Activated B cell treated with CpG ODN at 0.5 μM for 24 hours (primary cell): ENCODE measurements at regions not wholly inside any gene's neighbourhood (a gene's known extent, or its start where the extent isn't known, plus 50 kb on each side); places are given as distances from the start of the nearest gene placed in this dataset.

Experiments
- ATAC-seq: fragments of 200-7000 bp; cut with Tn5 transposase; one replicate; pipeline ENCODE4 v1.10.0; 2021; ENCODE audit warnings: low read depth, mild to moderate bottlenecking, moderate library complexity
- CTCF ChIA-PET: fragments of 350-600 bp; sonication (Branson Sonifier 250); formaldehyde crosslinking; loops from one replicate; lab custom pipeline; 2021; ENCODE audit warnings: antibody characterized with exemption; lab: Charles Lee
- POLR2A ChIA-PET: fragments of 350-600 bp; sonication (Branson Sonifier 250); formaldehyde crosslinking; loops from one replicate; lab custom pipeline; 2021; ENCODE audit warnings: antibody characterized with exemption; lab: Charles Lee
- DNase-seq: peaks from one replicate; pipeline ENCODE4 v3.0.0; 2022
- H3K27ac Mint-ChIP-seq: one replicate; pipeline ENCODE4 v1.8.0; 2020; ENCODE audit warnings: mixed read lengths
- H3K27me3 Mint-ChIP-seq: one replicate; pipeline ENCODE4 v1.8.0; 2021; ENCODE audit warnings: mixed read lengths
- H3K36me3 Mint-ChIP-seq: one replicate; pipeline ENCODE4 v1.8.0; 2021; ENCODE audit warnings: low read depth, mixed read lengths
- H3K4me1 Mint-ChIP-seq: one replicate; pipeline ENCODE4 v1.8.0; 2021; ENCODE audit warnings: mixed read lengths
- H3K4me3 Mint-ChIP-seq: one replicate; pipeline ENCODE4 v1.8.0; 2020; ENCODE audit warnings: mild to moderate bottlenecking, mixed read lengths
- H3K9me3 Mint-ChIP-seq: one replicate; pipeline ENCODE4 v1.8.0; 2020; ENCODE audit warnings: mixed read lengths
- CTCF ChIP-seq: fragments of 200-600 bp; IDR thresholded peaks from one replicate; pipeline ENCODE4 v1.8.0; 2022; ENCODE audit warnings: antibody characterized with exemption, mild to moderate bottlenecking
- intact Hi-C: fragments of 100-400 bp; cut with micrococcal nuclease; formaldehyde crosslinking; loops from one replicate; pipeline ENCODE4 v1.15.1; 2024

GRCh38 chr4:72974694-72975487, 94.6 kb downstream of the COX18 start:
- Mint-ChIP-seq H3K9me3 (peaks cover 2% of the 10 kb centered on the region), H3K4me3 (no peak overlapping the region), H3K36me3 (no peaks in the 10 kb centered on the region), H3K27ac (no peak overlapping the region), H3K4me1 (no peaks in the 10 kb centered on the region), H3K27me3 (peaks cover 3% of the 10 kb centered on the region)
- POLR2A ChIA-PET: no interaction called here
- no peak for ATAC-seq
- no peak for DNase-seq
- CTCF ChIA-PET: no interaction called here
- no peak for TF ChIP-seq CTCF
- intact Hi-C loops: no loop called here

GRCh38 chr4:72971572-72971971, 97.9 kb downstream of the COX18 start:
- DNase-seq (no peak), ATAC-seq (no peak)
- Mint-ChIP-seq H3K27ac (no peak overlapping the region), H3K4me3 (no peak overlapping the region), H3K4me1 (no peaks in the 10 kb centered on the region), H3K27me3 (peaks cover 3% of the 10 kb centered on the region), H3K9me3 (peaks cover 2% of the 10 kb centered on the region), H3K36me3 (no peaks in the 10 kb centered on the region)
- POLR2A ChIA-PET: no interaction called here
- TF ChIP-seq CTCF: no peak
- CTCF ChIA-PET: no interaction called here
- intact Hi-C loops: no loop called here

- POLR2A ChIA-PET: no interaction called here
- intact Hi-C loops: no loop called here
- no peaks in the 10 kb centered on the region for H3K36me3 Mint-ChIP-seq
- H3K4me3 Mint-ChIP-seq: no peak overlapping the region
- TF ChIP-seq CTCF: no peak
- DNase-seq: no peak
- peaks cover 3% of the 10 kb centered on the region for H3K27me3 Mint-ChIP-seq
- ATAC-seq: no peak
- H3K9me3 Mint-ChIP-seq: peaks cover 2% of the 10 kb centered on the region
- no peak overlapping the region for H3K27ac Mint-ChIP-seq
- CTCF ChIA-PET: no interaction called here
- H3K4me1 Mint-ChIP-seq: no peaks in the 10 kb centered on the region
Observed at GRCh38 chr4:72970756-72971155, 98.8 kb downstream of the COX18 start.

- H3K9me3 Mint-ChIP-seq: peaks cover 2% of the 10 kb centered on the region
- POLR2A ChIA-PET: no interaction called here
- intact Hi-C loops: no loop called here
- no peak overlapping the region for H3K27ac Mint-ChIP-seq
- no peak overlapping the region for H3K4me3 Mint-ChIP-seq
- H3K36me3 Mint-ChIP-seq: no peaks in the 10 kb centered on the region
- no peak for DNase-seq
- no peak for TF ChIP-seq CTCF
- no peaks in the 10 kb centered on the region for H3K4me1 Mint-ChIP-seq
- CTCF ChIA-PET: no interaction called here
- no peak for ATAC-seq
- H3K27me3 Mint-ChIP-seq: peaks cover 3% of the 10 kb centered on the region
Observed at GRCh38 chr4:72969976-72970375, 99.5 kb downstream of the COX18 start.

- H3K27me3 Mint-ChIP-seq: no peaks in the 10 kb centered on the region
- TF ChIP-seq CTCF: no peak
- H3K36me3 Mint-ChIP-seq: no peaks in the 10 kb centered on the region
- no peak for DNase-seq
- H3K4me3 Mint-ChIP-seq: no peak overlapping the region
- H3K27ac Mint-ChIP-seq: no peak overlapping the region
- CTCF ChIA-PET: no interaction called here
- intact Hi-C loops: no loop called here
- H3K4me1 Mint-ChIP-seq: no peaks in the 10 kb centered on the region
- ATAC-seq: no peak
- POLR2A ChIA-PET: no interaction called here
- peaks cover 17% of the 10 kb centered on the region for H3K9me3 Mint-ChIP-seq
Observed at GRCh38 chr4:72966652-72967051, 102.9 kb downstream of the COX18 start.
